NCI-H146 treated with DMSO at 0.1 percent for 48 hours (cell line): ENCODE measurements at regions not wholly inside any gene's neighbourhood (a gene's known extent, or its start where the extent isn't known, plus 50 kb on each side); places are given as distances from the start of the nearest gene placed in this dataset.

Experiments
- DNase-seq: peaks from one replicate; lab custom pipeline; 2025; ENCODE audit not compliant: unreplicated experiment; lab: John Stamatoyannopoulos, UW

GRCh38 chr3:106018929-106019550 is 150.2 kb upstream of the CBLB start:
- no peak for DNase-seq

DNA sequence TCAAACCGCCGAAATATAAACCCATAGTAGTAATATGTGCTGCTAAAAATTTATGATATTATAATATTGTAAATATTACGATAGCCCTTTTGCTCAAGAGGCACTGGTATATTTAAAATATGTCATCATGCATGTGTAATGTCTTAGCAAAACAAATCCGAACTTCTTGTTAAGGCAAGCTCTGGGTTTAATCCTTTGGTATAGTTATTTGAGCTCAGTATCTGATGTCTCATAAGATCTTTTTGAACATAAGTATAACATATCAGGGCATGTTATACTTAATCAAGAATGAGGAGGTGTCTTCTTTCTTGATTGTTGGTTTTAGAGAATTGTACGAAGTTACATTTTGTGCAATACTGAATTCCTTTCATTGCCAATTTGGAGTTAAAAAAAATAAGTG is 154.1 kb upstream of the CBLB start:
- no peak for DNase-seq

DNA sequence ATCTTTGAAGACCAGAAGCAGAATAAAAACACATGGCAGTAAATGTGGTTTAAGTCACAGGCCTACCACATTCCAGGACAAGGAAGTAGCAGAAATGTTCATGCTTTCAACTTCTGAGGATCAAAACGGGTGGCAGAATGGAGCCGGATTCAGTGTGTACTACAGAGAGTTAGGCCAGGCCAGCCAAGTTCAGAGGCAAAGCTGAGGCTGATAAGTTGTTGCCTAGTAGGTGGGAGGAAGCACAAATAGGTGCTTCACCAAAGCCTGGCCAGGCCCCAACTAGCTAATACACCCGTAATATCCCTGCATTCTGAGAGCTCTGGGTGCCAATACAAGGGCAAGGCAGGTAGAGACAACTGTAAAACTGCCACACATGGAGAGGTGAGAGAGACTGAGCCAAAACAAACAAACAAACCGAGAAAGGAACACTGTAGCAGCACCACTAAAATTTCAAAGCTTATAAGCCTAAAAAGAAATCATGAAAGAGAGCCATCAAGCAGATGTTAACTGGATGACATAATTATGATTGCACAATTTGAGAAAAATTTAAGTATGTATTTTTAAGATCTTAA is 156.4 kb upstream of the CBLB start:
- no peak for DNase-seq

- DNase-seq = no peak
Measured at GRCh38 chr3:106029954-106030626, 161.3 kb upstream of the CBLB start.

GRCh38 chr3:106030627-106030963 is 161.8 kb upstream of the CBLB start:
- no peak for DNase-seq

DNA sequence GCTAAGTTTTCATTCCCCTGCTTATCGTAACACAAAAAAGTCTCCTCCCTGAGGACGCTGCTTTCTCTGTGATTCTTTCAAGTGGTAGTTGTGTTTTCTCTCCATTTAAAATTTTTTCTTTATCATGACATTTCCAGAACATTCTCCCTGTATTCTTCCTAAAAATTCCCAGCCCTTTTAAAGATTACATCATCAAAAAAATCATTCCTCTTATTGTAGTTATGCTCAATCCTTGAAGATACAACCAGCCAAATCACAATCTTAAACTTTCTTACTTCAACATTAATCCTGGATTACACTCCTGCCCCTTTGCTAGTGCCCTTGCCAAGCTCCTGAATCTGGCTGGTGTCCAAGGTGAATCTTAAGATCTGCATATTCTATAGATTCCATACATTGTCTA is 163.7 kb upstream of the CBLB start:
- DNase-seq = no peak

DNA sequence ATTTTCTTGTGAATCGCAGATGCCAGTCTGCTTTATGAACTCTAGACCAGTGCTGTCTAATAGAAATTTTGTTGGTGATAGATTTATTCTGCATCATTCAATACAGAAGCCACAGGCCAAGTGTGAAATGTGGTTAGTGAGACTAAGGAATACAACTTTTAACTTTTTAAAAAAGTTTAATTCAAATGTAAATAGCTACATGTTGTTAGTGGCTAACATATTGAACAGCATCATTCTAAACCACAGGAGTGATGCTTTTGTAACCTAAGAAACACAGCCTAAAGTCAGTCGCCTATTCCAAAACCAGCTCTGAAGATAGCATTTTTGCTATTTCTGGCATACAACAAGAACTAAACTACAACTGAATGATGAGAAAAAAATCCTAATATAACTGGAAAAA is 164.8 kb upstream of the CBLB start:
- no peak for DNase-seq

GRCh38 chr3:106034313-106034712 is 165.5 kb upstream of the CBLB start:
- no peak for DNase-seq

GRCh38 chr3:106035619-106036018 is 166.8 kb upstream of the CBLB start:
- DNase-seq = no peak

- no peak for DNase-seq
Measured at GRCh38 chr3:106036696-106037095, 167.9 kb upstream of the CBLB start.

- DNase-seq = no peak
Measured at GRCh38 chr3:106047221-106047620, 178.4 kb upstream of the CBLB start.

- DNase-seq = no peak
Measured at GRCh38 chr3:106048946-106049481, 180.2 kb upstream of the CBLB start.

GRCh38 chr3:106049821-106050220 is 181.0 kb upstream of the CBLB start:
- DNase-seq = no peak

DNA sequence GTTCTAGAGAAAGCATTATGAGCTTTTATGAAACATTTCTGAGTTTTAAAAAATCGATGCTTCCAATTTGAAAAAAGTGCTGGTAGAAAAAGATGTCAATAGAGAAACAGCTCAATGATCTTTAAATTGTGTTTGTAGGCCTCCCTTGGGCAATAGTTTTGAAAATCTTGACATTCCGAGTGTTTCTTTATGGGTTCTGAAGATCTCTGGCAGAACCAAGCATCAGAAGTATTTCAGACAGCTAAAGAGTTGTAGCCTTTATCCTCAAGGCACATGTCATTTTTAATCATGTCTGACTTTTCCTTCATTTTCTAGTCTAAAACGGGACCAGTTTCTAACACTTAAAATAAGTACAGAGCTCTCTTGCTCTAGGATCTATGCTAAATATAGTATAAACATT is 188.1 kb upstream of the CBLB start:
- DNase-seq = no peak

DNA sequence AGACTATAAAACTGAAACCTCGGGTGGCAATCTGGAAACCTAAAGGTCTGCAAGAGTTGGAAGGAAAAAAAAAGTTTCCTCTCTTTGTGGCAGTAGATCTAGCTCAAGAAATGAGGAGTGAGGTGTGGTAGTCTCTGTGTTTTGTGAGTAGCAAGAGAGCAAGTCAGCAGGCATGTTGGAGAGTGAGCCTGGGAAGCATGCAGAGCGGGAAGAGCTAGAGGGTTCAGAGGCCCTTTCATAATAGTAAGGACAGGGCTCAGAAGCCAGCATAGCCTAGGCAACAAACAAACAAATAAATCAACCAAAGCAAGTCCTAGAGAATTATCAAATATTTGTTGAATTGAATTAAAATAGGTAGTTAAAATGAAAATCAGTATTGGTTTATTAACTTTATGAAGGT is 189.7 kb upstream of the CBLB start:
- no peak for DNase-seq

DNA sequence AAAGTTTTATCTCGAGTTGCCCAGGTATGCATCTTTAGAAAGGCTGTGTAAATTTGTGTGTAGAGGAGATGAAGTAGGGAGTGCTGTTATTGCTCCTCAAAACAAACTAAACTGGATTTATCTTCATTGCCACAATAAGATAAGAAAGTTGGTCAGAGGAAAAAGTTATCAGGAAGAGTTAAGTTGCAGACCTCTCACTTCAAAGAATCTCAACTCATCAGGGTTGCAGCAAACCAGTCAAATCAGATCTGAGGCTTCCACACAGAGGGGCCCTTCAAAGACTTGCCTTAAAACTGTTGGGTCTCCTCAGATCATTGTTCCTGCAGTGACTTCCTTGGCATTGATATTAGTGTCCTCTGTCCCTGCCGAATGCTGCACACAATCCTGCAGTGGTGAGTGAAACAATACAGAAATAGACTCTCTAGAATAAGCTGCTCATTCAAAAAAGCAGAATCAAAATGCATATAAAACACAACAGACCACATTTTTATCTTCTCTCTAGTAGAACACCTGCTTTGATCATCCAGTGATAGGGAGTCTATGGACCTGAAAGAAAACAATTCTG is 191.2 kb upstream of the CBLB start:
- DNase-seq = no peak

DNA sequence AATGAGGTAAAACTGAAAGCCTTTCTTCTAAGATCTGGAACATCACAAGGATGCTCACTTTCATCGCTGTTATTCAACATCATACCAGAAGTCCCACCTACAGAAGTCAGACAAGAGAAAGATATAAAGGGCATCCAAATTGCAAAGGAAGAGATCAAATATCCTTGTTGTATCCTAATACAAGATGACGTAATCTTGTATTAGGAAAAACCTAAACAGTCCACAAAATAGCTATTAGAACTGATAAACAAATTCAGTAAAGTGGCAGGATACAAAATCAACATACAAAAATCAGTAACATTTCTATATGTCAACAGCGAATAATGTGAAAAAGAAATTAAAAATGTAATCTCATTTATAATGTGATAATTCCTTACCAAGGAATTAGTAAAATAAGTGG is 195.1 kb upstream of the CBLB start:
- DNase-seq = no peak

DNA sequence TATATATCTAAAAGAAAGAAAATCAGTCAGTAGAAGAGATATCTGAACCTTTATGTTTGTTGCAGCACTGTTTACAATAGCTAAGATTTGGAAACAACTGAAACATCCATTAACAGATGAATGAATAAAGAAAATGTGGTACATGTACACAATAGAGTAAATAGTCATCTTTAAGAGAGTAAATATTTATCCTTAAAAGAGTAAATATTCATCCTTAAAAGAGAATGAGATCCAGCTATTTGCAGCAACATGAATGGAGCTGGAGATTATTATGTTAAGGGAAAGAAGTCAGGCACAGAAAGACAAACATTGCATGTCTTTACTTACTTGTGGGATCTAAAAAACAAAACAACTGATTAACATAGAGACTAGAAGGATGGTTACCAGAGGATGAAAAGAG is 197.0 kb upstream of the CBLB start:
- DNase-seq = no peak

DNA sequence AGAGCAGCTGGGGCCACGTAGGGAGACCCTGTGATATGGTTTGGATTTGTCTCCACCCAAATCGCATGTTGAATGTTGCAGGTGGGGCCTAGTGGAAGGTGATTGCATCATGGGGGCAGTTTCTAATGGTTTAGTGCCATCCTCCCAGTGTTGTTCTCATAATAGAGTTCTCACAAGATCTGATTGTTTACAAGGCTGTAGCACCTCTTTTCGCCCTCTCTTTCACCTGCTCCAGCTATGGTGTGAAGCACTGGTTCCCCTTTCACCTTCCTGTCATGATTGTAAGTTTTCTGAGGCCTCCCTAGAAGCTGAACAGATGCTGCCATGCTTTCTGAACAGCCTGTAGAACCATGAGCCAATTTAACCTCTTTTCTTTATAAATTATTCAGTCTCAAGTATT is 198.9 kb upstream of the CBLB start:
- no peak for DNase-seq

DNA sequence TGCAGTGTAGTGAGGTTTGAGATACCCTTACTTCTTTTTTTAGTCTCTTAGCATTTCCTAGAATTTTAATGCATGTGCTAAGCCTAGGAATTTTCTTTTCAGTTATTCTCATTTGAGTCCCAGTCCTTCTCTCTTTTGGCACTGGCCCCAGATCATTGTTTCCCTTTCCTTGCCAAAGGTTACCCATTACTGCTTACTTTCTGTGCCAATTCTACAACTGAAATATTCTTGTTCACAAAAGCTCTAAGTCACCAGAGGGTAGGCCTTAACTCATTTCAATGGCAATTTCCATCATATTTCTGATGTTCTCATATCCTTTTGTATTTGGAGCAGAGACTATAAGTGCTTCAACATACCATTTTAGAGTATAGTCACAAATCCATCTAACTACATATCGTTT is 199.6 kb upstream of the CBLB start:
- DNase-seq = no peak

DNA sequence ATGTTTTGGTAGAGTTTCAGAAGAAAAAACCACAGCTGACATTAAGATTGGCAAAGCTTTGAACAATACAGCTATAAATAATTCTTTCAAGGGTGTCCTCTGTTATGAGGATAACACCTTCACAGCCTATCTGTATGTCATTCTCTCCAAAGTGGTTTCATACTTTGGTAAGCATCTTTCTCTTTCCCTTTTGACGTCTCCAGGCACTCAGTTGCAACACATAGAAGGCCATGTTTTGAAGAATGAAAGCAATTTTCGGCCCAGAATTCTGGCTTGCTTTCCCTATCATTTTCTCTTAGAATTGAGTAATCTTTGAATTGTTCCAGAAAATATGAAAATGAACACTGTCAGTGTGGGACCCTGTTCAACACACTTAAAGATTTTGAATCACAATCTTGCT is 200.0 kb upstream of the CBLB start:
- DNase-seq = no peak

DNA sequence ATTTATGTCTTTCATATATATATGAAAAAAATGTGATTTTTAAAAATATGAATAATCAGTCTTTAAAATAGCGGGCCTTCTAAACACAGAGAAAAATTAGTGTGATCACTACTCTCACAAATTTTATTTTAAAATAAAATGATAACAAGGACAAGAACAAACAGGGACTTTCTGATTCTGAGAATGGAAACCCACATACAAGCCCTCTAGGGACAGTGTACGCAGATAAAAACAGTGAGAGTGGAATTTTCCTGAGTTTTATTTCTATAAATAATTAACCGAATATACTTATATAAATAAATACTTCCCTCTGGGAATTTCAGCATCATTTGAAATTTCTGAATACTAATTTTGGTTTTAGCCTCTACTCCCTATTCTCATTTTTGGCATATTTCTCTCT is 201.4 kb upstream of the CBLB start:
- DNase-seq = no peak
